GM23338 (cell line): ENCODE measurements at regions not wholly inside any gene's neighbourhood (a gene's known extent, or its start where the extent isn't known, plus 50 kb on each side); places are given as distances from the start of the nearest gene placed in this dataset.

Experiments used
- ATAC-seq: fragments of 200-7000 bp; cut with Tn5 transposase; 3 replicates; pipeline ENCODE4 v1.9.1; 2020
- DNase-seq: peaks from one replicate; pipeline ENCODE4 v3.0.0-alpha.2; 2015; ENCODE audit warnings: low spot score
- H2AFZ ChIP-seq: fragments of 200-600 bp; sonication (generic); 2 replicates; pipeline ENCODE4 v1.8.0; 2016; ENCODE audit warnings: antibody characterized with exemption, mild to moderate bottlenecking, moderate library complexity
- H3F3A ChIP-seq: fragments of 200-600 bp; sonication (generic); replicated peaks from 2 replicates; pipeline ENCODE4 v1.8.0; 2017; ENCODE audit warnings: antibody characterized with exemption, mixed run types, low read depth
- H3K27ac ChIP-seq: fragments of 200-600 bp; sonication (generic); 2 replicates; pipeline ENCODE4 v1.6.1; 2016; ENCODE audit warnings: low read depth
- H3K27me3 ChIP-seq: fragments of 200-600 bp; sonication (generic); 2 replicates; pipeline ENCODE4 v1.8.0; 2016; ENCODE audit warnings: mild to moderate bottlenecking, mixed run types, moderate library complexity; ENCODE audit not compliant: insufficient read depth
- H3K36me3 ChIP-seq: fragments of 200-600 bp; sonication (generic); 2 replicates; pipeline ENCODE4 v1.8.0; 2016; ENCODE audit warnings: mild to moderate bottlenecking; ENCODE audit not compliant: insufficient read depth
- H3K4me1 ChIP-seq: fragments of 200-600 bp; sonication (generic); 2 replicates; pipeline ENCODE4 v1.8.0; 2016; ENCODE audit warnings: mild to moderate bottlenecking, moderate library complexity; ENCODE audit not compliant: insufficient read depth
- H3K4me2 ChIP-seq: fragments of 200-600 bp; sonication (generic); 2 replicates; pipeline ENCODE4 v1.7.1; 2017; ENCODE audit warnings: mixed run types
- H3K4me3 ChIP-seq: fragments of 200-600 bp; sonication (generic); 2 replicates; pipeline ENCODE4 v1.6.1; 2016; ENCODE audit warnings: mixed run types
- H3K79me2 ChIP-seq: fragments of 200-600 bp; sonication (generic); replicated peaks from 2 replicates; pipeline ENCODE4 v1.8.0; 2017; ENCODE audit warnings: mild to moderate bottlenecking; ENCODE audit not compliant: insufficient read depth
- H3K9me2 ChIP-seq: fragments of 200-600 bp; sonication (generic); 2 replicates; pipeline ENCODE4 v1.8.0; 2017; ENCODE audit not compliant: insufficient read depth
- H4K20me1 ChIP-seq: fragments of 200-600 bp; sonication (generic); replicated peaks from 2 replicates; pipeline ENCODE4 v1.8.0; 2017; ENCODE audit warnings: mild to moderate bottlenecking; ENCODE audit not compliant: insufficient read depth
- H3K27ac Mint-ChIP-seq: 2 replicates; pipeline ENCODE4 v1.8.0; 2020; ENCODE audit warnings: inconsistent platforms, mild to moderate bottlenecking, moderate library complexity, mixed read lengths
- H3K27me3 Mint-ChIP-seq: 3 replicates; pipeline ENCODE4 v1.8.0; 2022; ENCODE audit warnings: low read depth, mild to moderate bottlenecking, moderate library complexity, mixed read lengths, inconsistent platforms; ENCODE audit not compliant: insufficient read depth, poor library complexity
- H3K36me3 Mint-ChIP-seq: 3 replicates; pipeline ENCODE4 v1.8.0; 2021; ENCODE audit warnings: low read depth, mild to moderate bottlenecking, inconsistent platforms, moderate library complexity, mixed read lengths
- H3K4me1 Mint-ChIP-seq: 3 replicates; pipeline ENCODE4 v1.8.0; 2020; ENCODE audit warnings: mild to moderate bottlenecking, inconsistent platforms, mixed read lengths
- H3K4me3 Mint-ChIP-seq: 3 replicates; pipeline ENCODE4 v1.8.0; 2021; ENCODE audit warnings: moderate library complexity, mild to moderate bottlenecking, inconsistent platforms, mixed read lengths
- H3K9me3 Mint-ChIP-seq: 3 replicates; pipeline ENCODE4 v1.8.0; 2020; ENCODE audit warnings: moderate library complexity, mild to moderate bottlenecking, inconsistent platforms, mixed read lengths
- ETS1 ChIP-seq: IDR thresholded peaks from 2 replicates; pipeline ENCODE4 v1.6.1; 2016; ENCODE audit warnings: antibody characterized with exemption
- EZH2phosphoT487 ChIP-seq: fragments of 200-600 bp; sonication (generic); IDR thresholded peaks from one replicate; pipeline ENCODE4 v1.8.1; 2018; ENCODE audit warnings: antibody characterized with exemption; ENCODE audit not compliant: unreplicated experiment
- JUNB ChIP-seq: IDR thresholded peaks from one replicate; pipeline ENCODE4 v1.6.1; 2016; ENCODE audit warnings: antibody characterized with exemption; ENCODE audit not compliant: unreplicated experiment
- POLR2AphosphoS5 ChIP-seq: IDR thresholded peaks from 2 replicates; pipeline ENCODE4 v1.6.1; 2016; ENCODE audit warnings: antibody characterized with exemption, low read depth
- TF ChIP-seq, protein P1 (sequence below): fragments of 250-450 bp; sonication (Bioruptor Pico); IDR thresholded peaks from 2 replicates; pipeline ENCODE4 v1.5.0; 2020; ENCODE audit warnings: mild to moderate bottlenecking, moderate library complexity

GRCh38 chr7:25662841-25663800, 434.8 kb upstream of the NPVF start:
- no peaks in the 10 kb centered on the region for H4K20me1 ChIP-seq
- no peak for DNase-seq

More at GRCh38 chr7:25662841-25663800, 434.8 kb upstream of the NPVF start:
- peaks cover 12% of the 10 kb centered on the region for H3K4me1 Mint-ChIP-seq
- H3K79me2 ChIP-seq, result no peaks in the 10 kb centered on the region
- H3K27ac Mint-ChIP-seq, result no peak overlapping the region
- H3K4me3 ChIP-seq, result no peak overlapping the region
- no peaks in the 10 kb centered on the region for H3K27me3 ChIP-seq
- H3K36me3 ChIP-seq, result no peaks in the 10 kb centered on the region
- H3K27ac ChIP-seq, result no peak overlapping the region
- no peak overlapping the region for H3K4me2 ChIP-seq
- no peak for ATAC-seq
- TF ChIP-seq ETS1, result no peak
- TF ChIP-seq EZH2phosphoT487, result no peak
- no peak for TF ChIP-seq JUNB
- TF ChIP-seq, protein P1, sequence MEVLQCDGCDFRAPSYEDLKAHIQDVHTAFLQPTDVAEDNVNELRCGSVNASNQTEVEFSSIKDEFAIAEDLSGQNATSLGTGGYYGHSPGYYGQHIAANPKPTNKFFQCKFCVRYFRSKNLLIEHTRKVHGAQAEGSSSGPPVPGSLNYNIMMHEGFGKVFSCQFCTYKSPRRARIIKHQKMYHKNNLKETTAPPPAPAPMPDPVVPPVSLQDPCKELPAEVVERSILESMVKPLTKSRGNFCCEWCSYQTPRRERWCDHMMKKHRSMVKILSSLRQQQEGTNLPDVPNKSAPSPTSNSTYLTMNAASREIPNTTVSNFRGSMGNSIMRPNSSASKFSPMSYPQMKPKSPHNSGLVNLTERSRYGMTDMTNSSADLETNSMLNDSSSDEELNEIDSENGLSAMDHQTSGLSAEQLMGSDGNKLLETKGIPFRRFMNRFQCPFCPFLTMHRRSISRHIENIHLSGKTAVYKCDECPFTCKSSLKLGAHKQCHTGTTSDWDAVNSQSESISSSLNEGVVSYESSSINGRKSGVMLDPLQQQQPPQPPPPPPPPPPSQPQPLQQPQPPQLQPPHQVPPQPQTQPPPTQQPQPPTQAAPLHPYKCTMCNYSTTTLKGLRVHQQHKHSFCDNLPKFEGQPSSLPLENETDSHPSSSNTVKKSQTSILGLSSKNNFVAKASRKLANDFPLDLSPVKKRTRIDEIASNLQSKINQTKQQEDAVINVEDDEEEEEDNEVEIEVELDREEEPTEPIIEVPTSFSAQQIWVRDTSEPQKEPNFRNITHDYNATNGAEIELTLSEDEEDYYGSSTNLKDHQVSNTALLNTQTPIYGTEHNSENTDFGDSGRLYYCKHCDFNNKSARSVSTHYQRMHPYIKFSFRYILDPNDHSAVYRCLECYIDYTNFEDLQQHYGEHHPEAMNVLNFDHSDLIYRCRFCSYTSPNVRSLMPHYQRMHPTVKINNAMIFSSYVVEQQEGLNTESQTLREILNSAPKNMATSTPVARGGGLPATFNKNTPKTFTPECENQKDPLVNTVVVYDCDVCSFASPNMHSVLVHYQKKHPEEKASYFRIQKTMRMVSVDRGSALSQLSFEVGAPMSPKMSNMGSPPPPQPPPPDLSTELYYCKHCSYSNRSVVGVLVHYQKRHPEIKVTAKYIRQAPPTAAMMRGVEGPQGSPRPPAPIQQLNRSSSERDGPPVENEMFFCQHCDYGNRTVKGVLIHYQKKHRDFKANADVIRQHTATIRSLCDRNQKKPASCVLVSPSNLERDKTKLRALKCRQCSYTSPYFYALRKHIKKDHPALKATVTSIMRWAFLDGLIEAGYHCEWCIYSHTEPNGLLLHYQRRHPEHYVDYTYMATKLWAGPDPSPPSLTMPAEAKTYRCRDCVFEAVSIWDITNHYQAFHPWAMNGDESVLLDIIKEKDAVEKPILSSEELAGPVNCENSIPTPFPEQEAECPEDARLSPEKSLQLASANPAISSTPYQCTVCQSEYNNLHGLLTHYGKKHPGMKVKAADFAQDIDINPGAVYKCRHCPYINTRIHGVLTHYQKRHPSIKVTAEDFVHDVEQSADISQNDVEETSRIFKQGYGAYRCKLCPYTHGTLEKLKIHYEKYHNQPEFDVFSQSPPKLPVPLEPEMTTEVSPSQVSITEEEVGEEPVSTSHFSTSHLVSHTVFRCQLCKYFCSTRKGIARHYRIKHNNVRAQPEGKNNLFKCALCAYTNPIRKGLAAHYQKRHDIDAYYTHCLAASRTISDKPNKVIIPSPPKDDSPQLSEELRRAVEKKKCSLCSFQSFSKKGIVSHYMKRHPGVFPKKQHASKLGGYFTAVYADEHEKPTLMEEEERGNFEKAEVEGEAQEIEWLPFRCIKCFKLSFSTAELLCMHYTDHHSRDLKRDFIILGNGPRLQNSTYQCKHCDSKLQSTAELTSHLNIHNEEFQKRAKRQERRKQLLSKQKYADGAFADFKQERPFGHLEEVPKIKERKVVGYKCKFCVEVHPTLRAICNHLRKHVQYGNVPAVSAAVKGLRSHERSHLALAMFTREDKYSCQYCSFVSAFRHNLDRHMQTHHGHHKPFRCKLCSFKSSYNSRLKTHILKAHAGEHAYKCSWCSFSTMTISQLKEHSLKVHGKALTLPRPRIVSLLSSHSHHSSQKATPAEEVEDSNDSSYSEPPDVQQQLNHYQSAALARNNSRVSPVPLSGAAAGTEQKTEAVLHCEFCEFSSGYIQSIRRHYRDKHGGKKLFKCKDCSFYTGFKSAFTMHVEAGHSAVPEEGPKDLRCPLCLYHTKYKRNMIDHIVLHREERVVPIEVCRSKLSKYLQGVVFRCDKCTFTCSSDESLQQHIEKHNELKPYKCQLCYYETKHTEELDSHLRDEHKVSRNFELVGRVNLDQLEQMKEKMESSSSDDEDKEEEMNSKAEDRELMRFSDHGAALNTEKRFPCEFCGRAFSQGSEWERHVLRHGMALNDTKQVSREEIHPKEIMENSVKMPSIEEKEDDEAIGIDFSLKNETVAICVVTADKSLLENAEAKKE, result no peak
- TF ChIP-seq POLR2AphosphoS5, result no peak
- no peaks in the 10 kb centered on the region for H3K36me3 Mint-ChIP-seq
- H3K4me3 Mint-ChIP-seq, result no peak overlapping the region
- peaks cover 1% of the 10 kb centered on the region for H3K27me3 Mint-ChIP-seq
- H3K9me2 ChIP-seq, result no peaks in the 10 kb centered on the region
- H2AFZ ChIP-seq, result peak overlapping the region; percentile 61; the same call in 1 of the 2 replicates
- no peaks in the 10 kb centered on the region for H3K4me1 ChIP-seq
- H3F3A ChIP-seq, result no peaks in the 10 kb centered on the region
- H3K9me3 Mint-ChIP-seq, result no peaks in the 10 kb centered on the region
